ENCODE measurements at regions not wholly inside any gene's neighbourhood (a gene's known extent, or its start where the extent isn't known, plus 50 kb on each side); places are given as distances from the start of the nearest gene placed in this dataset.

DNA sequence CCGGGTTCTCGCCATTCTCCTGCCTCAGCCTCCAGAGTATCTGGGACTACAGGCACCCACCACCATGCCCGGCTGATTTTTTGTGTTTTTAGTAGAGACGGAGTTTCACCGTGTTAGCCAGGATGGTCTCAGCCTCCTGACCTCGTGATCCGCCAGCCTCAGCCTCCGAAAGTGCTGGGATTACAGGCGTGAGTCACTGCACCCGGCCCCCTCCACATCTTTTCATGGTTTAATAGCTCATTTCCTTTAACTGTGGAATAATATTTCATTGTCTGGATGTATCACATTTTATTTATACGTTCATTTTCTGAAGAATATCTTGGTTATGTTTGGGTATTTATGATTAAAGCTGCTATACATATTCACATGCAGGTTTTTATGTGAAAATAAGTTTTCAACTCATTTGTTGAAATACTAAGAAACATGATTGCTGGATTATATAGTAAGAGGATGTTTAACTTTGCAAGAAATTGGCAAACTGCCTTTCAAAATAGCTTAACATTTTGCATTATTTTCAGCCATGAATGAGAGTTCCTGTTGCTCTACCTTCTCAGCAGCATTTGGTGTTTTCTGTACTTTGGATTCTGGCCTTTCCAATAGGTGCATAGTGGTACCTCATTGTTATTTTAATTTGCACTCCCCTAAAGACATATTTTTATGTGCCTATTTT is 591.9 kb downstream of the TECRL start:
- WGBS, 3 donors: 80 to 86% (median 85%) methylated on average over 11 of the region's 11 CpGs
- Histone ChIP-seq H3K4me3 (ENCODE audit: low read depth in 1 of 3, low read length in 3 of 3) (no peak overlapping the region), H3K27me3 (ENCODE audit: control insufficient read depth in 3 of 3, insufficient read depth in 3 of 3, low read length in 3 of 3) (no peaks in the 10 kb centered on the region), H3K4me1 (ENCODE audit: control insufficient read depth in 3 of 3, insufficient read depth in 2 of 3, low read depth in 1 of 3, low read length in 2 of 3) (no peaks in the 10 kb centered on the region), H3K36me3 (ENCODE audit: control insufficient read depth in 3 of 3, insufficient read depth in 2 of 3, low read depth in 1 of 3, low read length in 3 of 3) (no peaks in the 10 kb centered on the region), H3K27ac (ENCODE audit: low read depth in 1 of 3, low read length in 2 of 3) (no peak overlapping the region), H3K9me3 (ENCODE audit: control insufficient read depth in 2 of 2, insufficient read depth in 1 of 2, low read depth in 1 of 2, low read length in 1 of 2) (peaks cover 0 to 6% of the 10 kb centered on the region in 2 donors)
- FAIRE-seq (no peak), DNase-seq (no peak)

DNA sequence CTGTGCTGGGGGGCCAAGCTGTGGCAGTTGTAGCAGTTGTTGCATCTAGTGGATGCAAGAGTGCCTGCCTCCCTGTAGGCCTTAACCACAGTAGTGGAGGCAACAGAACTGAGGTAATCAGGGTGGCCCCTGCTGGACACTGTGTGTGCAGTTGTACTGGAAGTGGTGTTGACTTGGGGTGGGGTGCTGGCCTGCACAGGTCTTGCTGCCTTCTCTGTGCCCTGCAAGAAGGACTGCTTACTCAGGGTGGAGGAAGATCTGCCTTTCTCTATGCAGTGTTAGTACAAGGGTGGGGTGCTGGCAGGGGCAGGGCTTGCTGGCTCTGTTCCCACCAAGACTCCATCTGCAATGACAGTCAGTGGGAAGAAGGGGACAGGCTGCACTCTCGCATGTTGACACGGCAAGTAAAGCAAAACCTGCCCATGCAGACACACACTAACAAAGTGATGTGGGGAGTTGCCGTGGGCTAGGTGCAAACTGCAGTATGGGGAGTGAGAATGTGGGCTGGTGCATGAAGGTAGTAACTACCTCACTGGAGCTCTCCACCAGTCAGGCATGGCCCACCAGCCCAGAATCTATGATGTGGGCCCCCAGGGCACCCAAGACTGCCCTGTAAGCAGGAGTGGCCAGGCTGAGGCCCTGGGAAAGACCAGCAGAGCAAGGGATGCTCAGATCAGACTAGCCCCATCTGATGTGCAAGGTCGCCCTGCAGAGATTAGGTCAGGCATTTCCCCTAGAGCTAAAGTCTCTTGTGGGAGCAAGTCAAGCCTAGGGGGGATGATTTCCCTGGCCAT is 594.9 kb downstream of the TECRL start:
- H3K4me3 ChIP-seq (ENCODE audit: low read depth in 1 of 3, low read length in 3 of 3): no peak overlapping the region
- DNase-seq (no peak), FAIRE-seq (no peak)
- WGBS, 3 donors: 84 to 91% (median 86%) methylated on average over 4 of the region's 4 CpGs
- no peaks in the 10 kb centered on the region for H3K4me1 ChIP-seq (ENCODE audit: control insufficient read depth in 3 of 3, insufficient read depth in 2 of 3, low read depth in 1 of 3, low read length in 2 of 3)
- peaks cover 0 to 6% of the 10 kb centered on the region in 2 donors for H3K9me3 ChIP-seq (ENCODE audit: control insufficient read depth in 2 of 2, insufficient read depth in 1 of 2, low read depth in 1 of 2, low read length in 1 of 2)
- no peak overlapping the region for H3K27ac ChIP-seq (ENCODE audit: low read depth in 1 of 3, low read length in 2 of 3)
- H3K27me3 ChIP-seq (ENCODE audit: control insufficient read depth in 3 of 3, insufficient read depth in 3 of 3, low read length in 3 of 3): no peaks in the 10 kb centered on the region
- no peaks in the 10 kb centered on the region for H3K36me3 ChIP-seq (ENCODE audit: control insufficient read depth in 3 of 3, insufficient read depth in 2 of 3, low read depth in 1 of 3, low read length in 3 of 3)

DNA sequence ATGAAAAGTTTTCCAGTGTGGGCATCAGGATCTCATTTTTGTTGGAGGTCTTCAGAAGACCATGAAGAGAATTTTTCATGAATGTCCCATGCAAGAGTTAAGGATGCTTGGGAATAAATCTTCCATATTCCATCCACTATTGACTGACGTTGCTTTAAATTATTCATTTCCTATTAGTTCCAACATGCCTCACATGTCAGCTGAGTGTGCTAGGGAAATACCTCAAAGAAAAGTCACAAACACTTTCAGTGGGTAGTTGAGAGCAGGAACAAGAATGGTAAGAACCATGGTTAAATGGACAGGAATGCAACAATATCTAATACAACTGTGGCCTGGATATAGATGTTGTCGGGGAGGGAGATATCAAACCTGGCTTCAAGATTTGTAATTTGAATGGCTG is 610.1 kb downstream of the TECRL start:
- no peak overlapping the region for H3K27ac ChIP-seq (ENCODE audit: low read depth in 1 of 3, low read length in 2 of 3)
- no peak for FAIRE-seq
- H3K4me3 ChIP-seq (ENCODE audit: low read depth in 1 of 3, low read length in 3 of 3): no peak overlapping the region
- no peaks in the 10 kb centered on the region for H3K27me3 ChIP-seq (ENCODE audit: control insufficient read depth in 3 of 3, insufficient read depth in 3 of 3, low read length in 3 of 3)
- no peak for DNase-seq
- 52 to 91% (median 86%) methylated on average over 2 of the region's 2 CpGs for WGBS, 3 donors
- no peaks in the 10 kb centered on the region for H3K36me3 ChIP-seq (ENCODE audit: control insufficient read depth in 3 of 3, insufficient read depth in 2 of 3, low read depth in 1 of 3, low read length in 3 of 3)
- no peaks in the 10 kb centered on the region for H3K4me1 ChIP-seq (ENCODE audit: control insufficient read depth in 3 of 3, insufficient read depth in 2 of 3, low read depth in 1 of 3, low read length in 2 of 3)
- no peaks in the 10 kb centered on the region for H3K9me3 ChIP-seq (ENCODE audit: control insufficient read depth in 2 of 2, insufficient read depth in 1 of 2, low read depth in 1 of 2, low read length in 1 of 2)

DNA sequence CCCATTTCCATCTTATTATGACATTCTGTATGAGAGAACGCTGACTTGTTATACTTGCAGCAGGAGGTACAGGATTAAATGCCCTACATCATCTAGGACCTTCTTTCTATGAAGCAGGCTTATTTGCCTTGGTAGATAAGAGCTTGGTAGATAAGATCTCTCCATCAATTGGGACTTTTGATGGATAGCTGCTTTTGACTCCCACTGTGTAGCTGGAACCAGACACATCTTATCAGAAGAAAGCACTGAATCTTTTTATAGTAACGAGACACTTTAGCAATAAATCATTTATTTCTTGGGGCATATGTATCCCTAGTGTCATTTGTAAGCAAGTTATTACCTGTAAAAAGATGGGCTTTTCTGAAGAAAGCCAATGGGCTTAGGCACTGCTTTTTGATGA is 613.9 kb downstream of the TECRL start:
- DNase-seq (no peak), FAIRE-seq (no peak)
- Histone ChIP-seq H3K9me3 (ENCODE audit: control insufficient read depth in 2 of 2, insufficient read depth in 1 of 2, low read depth in 1 of 2, low read length in 1 of 2) (no peaks in the 10 kb centered on the region), H3K27me3 (ENCODE audit: control insufficient read depth in 3 of 3, insufficient read depth in 3 of 3, low read length in 3 of 3) (no peaks in the 10 kb centered on the region), H3K4me3 (ENCODE audit: low read depth in 1 of 3, low read length in 3 of 3) (no peak overlapping the region), H3K4me1 (ENCODE audit: control insufficient read depth in 3 of 3, insufficient read depth in 2 of 3, low read depth in 1 of 3, low read length in 2 of 3) (no peaks in the 10 kb centered on the region), H3K36me3 (ENCODE audit: control insufficient read depth in 3 of 3, insufficient read depth in 2 of 3, low read depth in 1 of 3, low read length in 3 of 3) (no peaks in the 10 kb centered on the region), H3K27ac (ENCODE audit: low read depth in 1 of 3, low read length in 2 of 3) (no peak overlapping the region)
- 13 to 43% (median 28%) methylated on average over 2 of the region's 2 CpGs for WGBS, 3 donors

DNA sequence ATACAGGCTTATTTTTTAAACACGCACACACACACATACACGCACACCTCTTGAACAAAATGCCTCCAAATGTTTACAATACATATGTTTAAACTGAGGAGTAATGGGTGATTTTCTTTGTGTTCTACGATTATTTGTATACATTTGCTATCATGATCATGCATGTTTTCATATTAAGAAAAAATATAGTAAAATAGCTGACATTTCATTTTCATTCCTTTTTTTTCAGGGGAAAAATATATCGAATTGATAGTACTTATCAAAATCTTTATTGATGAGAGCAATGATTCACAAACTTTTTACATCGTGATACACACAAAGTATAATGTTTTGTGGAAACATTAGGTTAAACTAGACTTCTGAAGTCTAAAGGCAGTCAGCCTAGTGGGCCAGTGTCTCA is 618.9 kb downstream of the TECRL start:
- no peak for DNase-seq
- H3K27me3 ChIP-seq (ENCODE audit: control insufficient read depth in 3 of 3, insufficient read depth in 3 of 3, low read length in 3 of 3): no peaks in the 10 kb centered on the region
- H3K4me1 ChIP-seq (ENCODE audit: control insufficient read depth in 3 of 3, insufficient read depth in 2 of 3, low read depth in 1 of 3, low read length in 2 of 3): no peaks in the 10 kb centered on the region
- H3K4me3 ChIP-seq (ENCODE audit: low read depth in 1 of 3, low read length in 3 of 3): no peak overlapping the region
- no peaks in the 10 kb centered on the region for H3K36me3 ChIP-seq (ENCODE audit: control insufficient read depth in 3 of 3, insufficient read depth in 2 of 3, low read depth in 1 of 3, low read length in 3 of 3)
- WGBS, 3 donors: 68 to 78% (median 69%) methylated on average over 5 of the region's 5 CpGs
- FAIRE-seq: no peak
- no peaks in the 10 kb centered on the region for H3K9me3 ChIP-seq (ENCODE audit: control insufficient read depth in 2 of 2, insufficient read depth in 1 of 2, low read depth in 1 of 2, low read length in 1 of 2)
- no peak overlapping the region for H3K27ac ChIP-seq (ENCODE audit: low read depth in 1 of 3, low read length in 2 of 3)

DNA sequence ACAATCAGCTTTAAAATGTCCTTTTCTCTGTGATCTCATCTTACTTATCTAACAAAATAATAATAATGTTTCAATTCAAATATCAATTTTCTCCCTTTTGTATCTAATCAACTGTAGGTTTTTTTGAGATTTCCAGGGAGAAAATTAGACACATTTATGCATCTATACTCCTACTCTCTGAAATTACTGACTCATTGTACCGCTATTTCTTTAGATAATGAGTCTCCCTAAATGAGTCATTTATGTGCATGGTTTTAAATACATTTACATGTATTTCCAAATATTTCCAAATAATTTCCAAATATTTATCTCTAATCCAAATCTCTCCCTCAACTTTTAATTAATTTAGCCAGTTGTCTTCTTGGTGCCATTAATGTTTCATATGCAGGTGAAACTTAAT is 621.0 kb downstream of the TECRL start:
- H3K36me3 ChIP-seq (ENCODE audit: control insufficient read depth in 3 of 3, insufficient read depth in 2 of 3, low read depth in 1 of 3, low read length in 3 of 3): no peaks in the 10 kb centered on the region
- H3K27me3 ChIP-seq (ENCODE audit: control insufficient read depth in 3 of 3, insufficient read depth in 3 of 3, low read length in 3 of 3): no peaks in the 10 kb centered on the region
- DNase-seq (no peak), FAIRE-seq (no peak)
- H3K27ac ChIP-seq (ENCODE audit: low read depth in 1 of 3, low read length in 2 of 3): no peak overlapping the region
- 49 to 78% (median 72%) methylated on average over 1 of the region's 1 CpG for WGBS, 3 donors
- H3K9me3 ChIP-seq (ENCODE audit: control insufficient read depth in 2 of 2, insufficient read depth in 1 of 2, low read depth in 1 of 2, low read length in 1 of 2): no peaks in the 10 kb centered on the region
- no peak overlapping the region for H3K4me3 ChIP-seq (ENCODE audit: low read depth in 1 of 3, low read length in 3 of 3)
- H3K4me1 ChIP-seq (ENCODE audit: control insufficient read depth in 3 of 3, insufficient read depth in 2 of 3, low read depth in 1 of 3, low read length in 2 of 3): no peaks in the 10 kb centered on the region

DNA sequence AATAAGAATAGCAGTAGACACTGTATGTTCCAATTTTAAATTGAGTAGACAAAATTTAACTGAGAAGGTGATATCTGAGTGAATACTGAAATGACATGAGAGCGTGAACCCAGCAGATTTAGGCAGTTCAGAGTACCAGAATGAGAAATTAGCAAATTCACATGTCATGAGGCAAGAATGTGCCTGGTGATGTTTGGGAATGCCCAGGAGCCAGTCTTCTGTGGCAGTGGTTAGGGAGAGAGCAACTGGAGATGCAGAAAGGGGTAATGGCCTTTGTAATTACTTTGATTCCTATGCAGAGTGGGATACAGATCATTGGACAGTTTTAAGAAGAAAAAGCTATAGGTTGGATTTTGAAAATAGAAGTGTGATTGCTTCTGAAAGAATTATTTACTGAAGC is 621.9 kb downstream of the TECRL start:
- 53 to 78% (median 74%) methylated on average over 1 of the region's 1 CpG for WGBS, 3 donors
- no peaks in the 10 kb centered on the region for H3K36me3 ChIP-seq (ENCODE audit: control insufficient read depth in 3 of 3, insufficient read depth in 2 of 3, low read depth in 1 of 3, low read length in 3 of 3)

DNA sequence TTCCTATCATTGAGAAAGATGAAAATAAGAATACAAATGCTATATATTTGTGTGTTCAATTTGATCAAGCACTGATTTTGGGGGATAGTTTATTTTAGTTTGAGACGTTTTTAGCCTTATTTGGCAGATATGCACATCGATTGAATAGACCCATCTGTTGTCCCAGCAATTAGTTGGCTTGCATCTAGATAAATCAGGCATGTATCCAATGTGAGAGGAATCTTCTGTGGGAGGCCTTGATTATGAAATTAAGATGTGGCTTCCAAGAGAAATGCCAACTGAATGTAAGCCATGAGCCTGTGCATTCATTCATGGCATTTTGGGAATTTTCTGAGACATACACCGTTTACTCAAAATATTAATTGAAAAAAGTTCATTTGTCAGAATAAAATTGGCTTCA is 623.1 kb downstream of the TECRL start:
- H3K4me3 ChIP-seq (ENCODE audit: low read depth in 1 of 3, low read length in 3 of 3): no peak overlapping the region
- no peaks in the 10 kb centered on the region for H3K9me3 ChIP-seq (ENCODE audit: control insufficient read depth in 2 of 2, insufficient read depth in 1 of 2, low read depth in 1 of 2, low read length in 1 of 2)
- no peak overlapping the region for H3K27ac ChIP-seq (ENCODE audit: low read depth in 1 of 3, low read length in 2 of 3)
- DNase-seq: no peak
- H3K36me3 ChIP-seq (ENCODE audit: control insufficient read depth in 3 of 3, insufficient read depth in 2 of 3, low read depth in 1 of 3, low read length in 3 of 3): no peaks in the 10 kb centered on the region
- WGBS, 3 donors: 34 to 44% (median 41%) methylated on average over 3 of the region's 3 CpGs
- H3K4me1 ChIP-seq (ENCODE audit: control insufficient read depth in 3 of 3, insufficient read depth in 2 of 3, low read depth in 1 of 3, low read length in 2 of 3): no peaks in the 10 kb centered on the region
- FAIRE-seq: no peak
- no peaks in the 10 kb centered on the region for H3K27me3 ChIP-seq (ENCODE audit: control insufficient read depth in 3 of 3, insufficient read depth in 3 of 3, low read length in 3 of 3)

More for the DNA sequence above, 621.9 kb downstream of the TECRL start:
- FAIRE-seq (no peak), DNase-seq (no peak)
- no peak overlapping the region for H3K4me3 ChIP-seq (ENCODE audit: low read depth in 1 of 3, low read length in 3 of 3)
- H3K4me1 ChIP-seq (ENCODE audit: control insufficient read depth in 3 of 3, insufficient read depth in 2 of 3, low read depth in 1 of 3, low read length in 2 of 3): no peaks in the 10 kb centered on the region
- no peak overlapping the region for H3K27ac ChIP-seq (ENCODE audit: low read depth in 1 of 3, low read length in 2 of 3)
- no peaks in the 10 kb centered on the region for H3K9me3 ChIP-seq (ENCODE audit: control insufficient read depth in 2 of 2, insufficient read depth in 1 of 2, low read depth in 1 of 2, low read length in 1 of 2)
- H3K27me3 ChIP-seq (ENCODE audit: control insufficient read depth in 3 of 3, insufficient read depth in 3 of 3, low read length in 3 of 3): no peaks in the 10 kb centered on the region

Data from small intestine (tissue), 7 donors.